ENCODE measurements at regions not wholly inside any gene's neighbourhood (a gene's known extent, or its start where the extent isn't known, plus 50 kb on each side); places are given as distances from the start of the nearest gene placed in this dataset.
"Not testable (repeated sequence)": the region's sequence is repeated elsewhere in the genome, so short reads cannot be mapped to it uniquely, and the experiment has no call there.

DNA sequence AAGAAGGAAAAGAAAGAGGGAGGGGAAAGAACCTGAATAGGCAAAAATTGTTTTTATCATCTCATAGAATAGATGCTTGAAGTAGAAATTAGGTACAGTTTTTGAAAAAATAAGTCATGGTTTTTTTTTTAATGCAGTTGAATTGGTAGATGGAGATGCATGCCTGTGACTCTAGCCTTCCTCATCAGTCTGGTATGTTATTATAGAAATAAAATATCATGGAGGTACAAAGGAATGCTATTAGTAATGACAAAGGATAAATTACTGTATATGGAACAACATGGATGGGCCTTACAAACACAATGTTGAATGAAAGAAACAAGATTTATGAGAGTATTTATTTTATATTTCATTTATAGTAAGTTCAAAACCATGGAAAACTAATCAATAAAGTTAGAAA, 162.4 kb upstream of the GALNT15 start:
- H3K9me3 ChIP-seq: peaks cover 0 to 15% (median 0%) of the 10 kb centered on the region in 4 donors
- no peak overlapping the region for H3K4me3 ChIP-seq
- no peaks in the 10 kb centered on the region for H3K27me3 ChIP-seq
- H3K27ac ChIP-seq: no peak overlapping the region
- DNase-seq: no peak
- no peaks in the 10 kb centered on the region for H3K4me1 ChIP-seq
- no peaks in the 10 kb centered on the region for H3K36me3 ChIP-seq
- TF ChIP-seq POLR2AphosphoS5 (IDR thresholded peaks at IDR 0.05) (no peak), POLR2A (IDR thresholded peaks at IDR 0.05) (no peak), EP300 (IDR thresholded peaks at IDR 0.05) (no peak)
- TF ChIP-seq, protein P1, sequence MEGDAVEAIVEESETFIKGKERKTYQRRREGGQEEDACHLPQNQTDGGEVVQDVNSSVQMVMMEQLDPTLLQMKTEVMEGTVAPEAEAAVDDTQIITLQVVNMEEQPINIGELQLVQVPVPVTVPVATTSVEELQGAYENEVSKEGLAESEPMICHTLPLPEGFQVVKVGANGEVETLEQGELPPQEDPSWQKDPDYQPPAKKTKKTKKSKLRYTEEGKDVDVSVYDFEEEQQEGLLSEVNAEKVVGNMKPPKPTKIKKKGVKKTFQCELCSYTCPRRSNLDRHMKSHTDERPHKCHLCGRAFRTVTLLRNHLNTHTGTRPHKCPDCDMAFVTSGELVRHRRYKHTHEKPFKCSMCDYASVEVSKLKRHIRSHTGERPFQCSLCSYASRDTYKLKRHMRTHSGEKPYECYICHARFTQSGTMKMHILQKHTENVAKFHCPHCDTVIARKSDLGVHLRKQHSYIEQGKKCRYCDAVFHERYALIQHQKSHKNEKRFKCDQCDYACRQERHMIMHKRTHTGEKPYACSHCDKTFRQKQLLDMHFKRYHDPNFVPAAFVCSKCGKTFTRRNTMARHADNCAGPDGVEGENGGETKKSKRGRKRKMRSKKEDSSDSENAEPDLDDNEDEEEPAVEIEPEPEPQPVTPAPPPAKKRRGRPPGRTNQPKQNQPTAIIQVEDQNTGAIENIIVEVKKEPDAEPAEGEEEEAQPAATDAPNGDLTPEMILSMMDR (IDR thresholded peaks at IDR 0.05): no peak
- intact Hi-C loops (cut with DNase I; ENCODE audit: low total_unique reads): no loop called here

DNA sequence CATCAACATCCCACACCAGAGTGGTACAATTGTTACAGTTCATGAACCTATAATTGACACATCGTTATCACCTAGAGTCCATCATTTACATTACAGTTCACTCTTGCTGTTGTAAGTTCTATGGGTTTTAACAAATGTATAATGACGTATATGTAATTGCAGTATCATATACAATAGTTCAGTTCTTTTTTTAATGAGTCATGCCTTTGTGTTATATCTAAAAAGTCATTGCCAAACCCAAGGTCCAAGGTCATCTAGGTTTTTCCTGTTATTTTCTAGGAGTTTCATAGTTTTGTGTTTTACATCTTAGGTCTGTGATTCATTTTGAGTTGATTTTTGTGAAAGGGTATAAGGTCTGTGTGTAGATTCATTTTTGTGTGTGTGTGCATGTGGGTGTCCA, 160.9 kb upstream of the GALNT15 start:
- no peaks in the 10 kb centered on the region for H3K36me3 ChIP-seq
- intact Hi-C loops (cut with DNase I; ENCODE audit: low total_unique reads): no loop called here
- H3K4me3 ChIP-seq: no peak overlapping the region
- peaks cover 0 to 2% (median 0%) of the 10 kb centered on the region in 4 donors for H3K9me3 ChIP-seq
- H3K27me3 ChIP-seq: no peaks in the 10 kb centered on the region
- no peak for TF ChIP-seq POLR2A (IDR thresholded peaks at IDR 0.05)
- no peak for TF ChIP-seq POLR2AphosphoS5 (IDR thresholded peaks at IDR 0.05)
- no peak for TF ChIP-seq EP300 (IDR thresholded peaks at IDR 0.05)
- TF ChIP-seq, protein P1 (IDR thresholded peaks at IDR 0.05): no peak
- no peak for DNase-seq
- H3K4me1 ChIP-seq: no peaks in the 10 kb centered on the region
- no peak overlapping the region for H3K27ac ChIP-seq
- WGBS, 5 donors: 70 to 83% (median 78%) methylated on average over 2 of the region's 2 CpGs

DNA sequence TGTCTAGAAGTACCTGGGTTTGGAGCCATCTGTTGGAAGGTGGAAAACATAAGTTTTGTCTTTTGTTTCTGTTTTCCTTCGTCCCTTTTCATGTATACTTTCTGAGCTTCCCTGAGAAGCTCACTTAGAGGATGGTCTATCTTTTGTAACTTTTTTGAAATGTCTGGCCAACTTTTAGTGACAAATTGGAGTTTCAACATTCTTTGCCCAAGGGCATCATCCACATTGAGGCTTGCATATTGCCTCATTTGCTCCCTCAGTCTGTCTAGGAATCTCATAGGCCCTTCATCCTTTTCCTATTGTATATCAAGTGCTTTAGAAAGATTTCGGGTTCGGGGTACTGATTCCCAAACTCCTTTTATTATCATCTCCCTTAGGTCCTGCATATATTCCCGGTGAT, 152.7 kb upstream of the GALNT15 start:
- H3K27ac ChIP-seq; H3K4me1 ChIP-seq; H3K4me3 ChIP-seq; intact Hi-C loops (cut with DNase I; ENCODE audit: low total_unique reads); H3K27me3 ChIP-seq; DNase-seq; H3K36me3 ChIP-seq: not testable (repeated sequence)
- 73 to 85% (median 84%) methylated on average over 4 of the region's 4 CpGs for WGBS, 5 donors
- peaks cover 0 to 12% (median 0%) of the 10 kb centered on the region in 4 donors for H3K9me3 ChIP-seq

DNA sequence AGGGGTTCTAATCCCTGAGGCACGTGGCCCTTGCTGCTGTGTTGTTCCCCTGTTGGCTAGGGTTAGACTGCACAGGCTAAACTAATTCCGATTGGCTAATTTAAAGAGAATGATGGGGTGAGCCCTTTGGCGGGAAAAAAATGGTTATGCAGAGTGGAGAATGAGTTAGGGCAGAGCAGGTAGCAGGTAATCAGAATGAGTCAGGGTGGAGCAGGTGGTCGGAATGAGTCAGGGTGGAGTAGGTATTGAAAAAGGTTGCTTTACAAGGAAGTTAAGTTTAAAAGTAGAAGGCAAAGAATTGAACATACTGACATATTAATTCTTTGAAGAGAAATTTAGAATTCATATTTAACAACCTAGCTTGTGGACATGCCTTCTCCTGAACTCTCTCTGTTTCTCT, 150.6 kb upstream of the GALNT15 start:
- DNase-seq; H3K36me3 ChIP-seq; H3K4me1 ChIP-seq; H3K4me3 ChIP-seq; H3K27ac ChIP-seq; intact Hi-C loops (cut with DNase I; ENCODE audit: low total_unique reads); H3K27me3 ChIP-seq: not testable (repeated sequence)
- WGBS, 5 donors: 70 to 82% (median 78%) methylated on average over 4 of the region's 4 CpGs
- peaks cover 0 to 12% (median 0%) of the 10 kb centered on the region in 4 donors for H3K9me3 ChIP-seq

DNA sequence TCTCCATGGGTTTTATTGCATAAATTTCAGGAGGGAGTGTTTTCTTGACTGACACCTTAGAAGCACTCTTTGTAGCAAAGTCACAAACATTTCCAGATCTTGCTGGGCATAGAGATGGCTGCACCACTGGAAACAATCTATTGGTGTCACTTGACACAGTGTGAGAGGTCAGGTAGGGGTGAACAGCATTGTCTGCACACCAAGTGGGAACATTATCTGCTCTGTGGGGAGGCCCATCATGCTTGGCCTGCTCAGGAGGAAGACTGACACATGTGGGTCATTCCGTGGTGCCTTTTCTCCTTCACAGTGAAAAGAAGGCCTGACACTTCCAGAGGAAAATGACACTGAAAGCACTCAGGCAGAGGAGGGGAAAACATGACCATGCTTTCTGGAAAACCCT, 149.9 kb upstream of the GALNT15 start:
- no peak for DNase-seq
- intact Hi-C loops (cut with DNase I; ENCODE audit: low total_unique reads): no loop called here
- 38 to 69% (median 46%) methylated on average over 1 of the region's 1 CpG for WGBS, 5 donors
- no peaks in the 10 kb centered on the region for H3K27me3 ChIP-seq
- H3K36me3 ChIP-seq: no peaks in the 10 kb centered on the region
- H3K4me1 ChIP-seq: peaks cover 0 to 3% (median 0%) of the 10 kb centered on the region in 4 donors
- TF ChIP-seq EP300 (IDR thresholded peaks at IDR 0.05): no peak
- TF ChIP-seq POLR2A (IDR thresholded peaks at IDR 0.05): no peak
- TF ChIP-seq, protein P1 (IDR thresholded peaks at IDR 0.05): no peak
- TF ChIP-seq POLR2AphosphoS5 (IDR thresholded peaks at IDR 0.05): no peak
- H3K9me3 ChIP-seq: peaks cover 0 to 12% (median 0%) of the 10 kb centered on the region in 4 donors
- no peak overlapping the region for H3K4me3 ChIP-seq
- H3K27ac ChIP-seq: no peak overlapping the region
